ENCODE measurements at regions not wholly inside any gene's neighbourhood (a gene's known extent, or its start where the extent isn't known, plus 50 kb on each side); places are given as distances from the start of the nearest gene placed in this dataset.

DNA sequence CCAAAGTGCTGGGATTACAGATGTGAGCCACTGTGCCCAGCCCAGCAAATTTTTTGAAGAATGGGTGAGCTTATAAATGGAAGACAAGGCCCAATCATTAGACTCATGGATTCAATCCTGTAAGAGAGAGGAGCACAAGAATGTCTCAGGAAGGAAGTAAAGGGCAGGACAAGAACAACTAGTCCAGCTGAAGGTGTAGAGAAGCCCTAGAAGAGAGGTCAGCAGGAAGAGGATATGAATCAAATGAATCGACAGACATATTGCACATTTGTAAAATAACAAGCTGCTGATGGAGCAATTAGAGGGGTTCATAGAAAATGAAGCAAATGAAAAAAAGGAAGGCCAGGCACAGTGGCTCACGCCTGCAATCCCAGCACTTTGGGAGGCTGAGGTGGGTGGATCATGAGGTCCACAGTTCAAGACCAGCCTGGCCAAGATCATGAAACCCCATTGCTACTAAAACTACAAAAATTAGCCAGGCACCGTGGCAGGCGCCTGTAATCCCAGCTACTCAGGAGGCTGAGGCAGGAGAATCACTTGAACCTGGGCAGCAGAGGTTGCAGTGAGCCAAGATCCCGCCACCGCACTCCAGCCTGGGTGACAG lies 74.9 kb downstream of the MIS18A start:
- intact Hi-C loops (cut with DNase I): no loop called here
- no peaks in the 10 kb centered on the region for H3K36me3 ChIP-seq (ENCODE audit: control insufficient read depth in 2 of 3, insufficient read depth in 3 of 3, low read length in 3 of 3)
- no peak for DNase-seq
- no peaks in the 10 kb centered on the region for H3K9me3 ChIP-seq (ENCODE audit: control insufficient read depth in 2 of 3, insufficient read depth in 1 of 3, low read length in 3 of 3)
- H3K4me3 ChIP-seq (ENCODE audit: low read length in 3 of 3): no peak overlapping the region
- no peak for FAIRE-seq
- no peaks in the 10 kb centered on the region for H3K27me3 ChIP-seq (ENCODE audit: control insufficient read depth, insufficient read depth, low read length)
- no peaks in the 10 kb centered on the region for H3K4me1 ChIP-seq (ENCODE audit: control insufficient read depth in 2 of 3, insufficient read depth in 2 of 3, low read depth in 1 of 3, low read length in 3 of 3)
- H3K9ac ChIP-seq (ENCODE audit: low read length in 3 of 3): no peak overlapping the region
- no peak overlapping the region for H3K27ac ChIP-seq (ENCODE audit: low read depth in 2 of 2, low read length in 2 of 2)
- TF ChIP-seq, protein P1, sequence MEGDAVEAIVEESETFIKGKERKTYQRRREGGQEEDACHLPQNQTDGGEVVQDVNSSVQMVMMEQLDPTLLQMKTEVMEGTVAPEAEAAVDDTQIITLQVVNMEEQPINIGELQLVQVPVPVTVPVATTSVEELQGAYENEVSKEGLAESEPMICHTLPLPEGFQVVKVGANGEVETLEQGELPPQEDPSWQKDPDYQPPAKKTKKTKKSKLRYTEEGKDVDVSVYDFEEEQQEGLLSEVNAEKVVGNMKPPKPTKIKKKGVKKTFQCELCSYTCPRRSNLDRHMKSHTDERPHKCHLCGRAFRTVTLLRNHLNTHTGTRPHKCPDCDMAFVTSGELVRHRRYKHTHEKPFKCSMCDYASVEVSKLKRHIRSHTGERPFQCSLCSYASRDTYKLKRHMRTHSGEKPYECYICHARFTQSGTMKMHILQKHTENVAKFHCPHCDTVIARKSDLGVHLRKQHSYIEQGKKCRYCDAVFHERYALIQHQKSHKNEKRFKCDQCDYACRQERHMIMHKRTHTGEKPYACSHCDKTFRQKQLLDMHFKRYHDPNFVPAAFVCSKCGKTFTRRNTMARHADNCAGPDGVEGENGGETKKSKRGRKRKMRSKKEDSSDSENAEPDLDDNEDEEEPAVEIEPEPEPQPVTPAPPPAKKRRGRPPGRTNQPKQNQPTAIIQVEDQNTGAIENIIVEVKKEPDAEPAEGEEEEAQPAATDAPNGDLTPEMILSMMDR (IDR thresholded peaks at IDR 0.05; ENCODE audit: borderline replicate concordance, extremely low read depth, insufficient read depth): no peak

DNA sequence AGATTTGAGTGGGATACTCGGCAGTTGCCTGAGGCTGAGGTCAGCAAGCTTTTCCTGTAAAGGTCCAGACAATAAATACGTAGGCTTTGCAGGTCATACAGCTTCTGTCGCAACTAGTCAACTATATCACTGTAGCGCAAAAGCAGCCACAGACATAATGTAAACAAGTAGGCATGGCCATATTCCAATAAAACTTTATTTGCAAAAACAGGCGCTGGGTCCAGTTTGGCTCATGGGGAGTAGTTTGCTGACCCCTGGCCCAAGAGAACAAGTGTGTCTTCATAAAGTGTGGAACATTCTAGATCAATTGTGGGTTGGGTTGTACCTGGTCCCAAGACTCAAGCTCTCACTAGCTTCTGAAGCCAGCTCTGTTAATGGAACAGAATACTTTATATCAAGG lies 78.8 kb downstream of the MIS18A start:
- no peaks in the 10 kb centered on the region for H3K36me3 ChIP-seq (ENCODE audit: control insufficient read depth in 2 of 3, insufficient read depth in 3 of 3, low read length in 3 of 3)
- DNase-seq: no peak
- H3K9ac ChIP-seq (ENCODE audit: low read length in 3 of 3): no peak overlapping the region
- intact Hi-C loops (cut with DNase I): no loop called here
- H3K27me3 ChIP-seq (ENCODE audit: control insufficient read depth, insufficient read depth, low read length): no peaks in the 10 kb centered on the region
- H3K9me3 ChIP-seq (ENCODE audit: control insufficient read depth in 2 of 3, insufficient read depth in 1 of 3, low read length in 3 of 3): no peaks in the 10 kb centered on the region
- no peak overlapping the region for H3K4me3 ChIP-seq (ENCODE audit: low read length in 3 of 3)
- H3K4me1 ChIP-seq (ENCODE audit: control insufficient read depth in 2 of 3, insufficient read depth in 2 of 3, low read depth in 1 of 3, low read length in 3 of 3): no peaks in the 10 kb centered on the region
- TF ChIP-seq, protein P1 (IDR thresholded peaks at IDR 0.05; ENCODE audit: borderline replicate concordance, extremely low read depth, insufficient read depth): no peak
- H3K27ac ChIP-seq (ENCODE audit: low read depth in 2 of 2, low read length in 2 of 2): no peak overlapping the region
- no peak for FAIRE-seq

DNA sequence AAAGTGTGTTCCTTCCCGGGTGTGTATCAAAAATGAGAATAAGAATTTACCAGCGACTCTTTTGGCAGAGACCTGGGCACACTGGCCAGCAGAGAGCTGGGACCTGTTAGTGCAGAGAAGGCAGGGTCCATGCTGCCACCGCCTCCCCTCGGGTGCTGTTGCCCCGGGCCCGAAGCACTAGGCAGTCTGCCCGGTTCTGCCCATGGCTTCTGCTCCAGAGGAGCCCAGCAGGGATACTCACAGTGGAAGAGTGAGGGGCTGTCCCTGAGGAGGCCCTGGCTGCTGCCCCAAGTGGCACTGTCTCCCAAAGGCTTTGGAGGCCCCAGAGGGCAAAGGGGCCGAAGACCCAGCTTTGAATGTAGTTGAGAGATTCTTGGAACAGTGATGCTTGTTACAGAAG lies 80.5 kb downstream of the MIS18A start:
- no peaks in the 10 kb centered on the region for H3K36me3 ChIP-seq (ENCODE audit: control insufficient read depth in 2 of 3, insufficient read depth in 3 of 3, low read length in 3 of 3)
- intact Hi-C loops (cut with DNase I): no loop called here
- H3K9ac ChIP-seq (ENCODE audit: low read length in 3 of 3): no peak overlapping the region
- H3K27ac ChIP-seq (ENCODE audit: low read depth in 2 of 2, low read length in 2 of 2): no peak overlapping the region
- no peaks in the 10 kb centered on the region for H3K27me3 ChIP-seq (ENCODE audit: control insufficient read depth, insufficient read depth, low read length)
- DNase-seq: no peak
- H3K9me3 ChIP-seq (ENCODE audit: control insufficient read depth in 2 of 3, insufficient read depth in 1 of 3, low read length in 3 of 3): no peaks in the 10 kb centered on the region
- TF ChIP-seq, protein P1 (IDR thresholded peaks at IDR 0.05; ENCODE audit: borderline replicate concordance, extremely low read depth, insufficient read depth): no peak
- H3K4me3 ChIP-seq (ENCODE audit: low read length in 3 of 3): no peak overlapping the region
- H3K4me1 ChIP-seq (ENCODE audit: control insufficient read depth in 2 of 3, insufficient read depth in 2 of 3, low read depth in 1 of 3, low read length in 3 of 3): no peaks in the 10 kb centered on the region
- FAIRE-seq: no peak

DNA sequence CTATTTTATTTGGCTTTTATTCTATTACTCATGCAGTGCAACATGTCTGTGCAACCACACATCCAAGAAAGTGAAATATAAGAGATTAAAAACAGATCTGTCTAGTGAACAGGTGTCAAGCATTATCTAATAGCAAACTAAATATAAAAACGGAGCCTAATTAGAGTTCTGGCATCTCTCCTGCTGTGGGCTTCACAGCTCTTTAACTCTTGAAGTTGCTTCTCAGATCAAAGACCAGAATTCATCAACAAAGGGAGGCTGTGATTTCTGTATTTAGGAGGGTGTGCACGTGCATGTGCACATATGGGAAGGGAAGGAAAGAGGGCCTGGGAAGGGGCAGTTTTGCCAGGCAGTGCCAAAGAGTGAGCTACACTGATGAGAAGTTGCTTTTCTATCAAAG lies 81.0 kb downstream of the MIS18A start:
- H3K9ac ChIP-seq (ENCODE audit: low read length in 3 of 3): no peak overlapping the region
- no peaks in the 10 kb centered on the region for H3K9me3 ChIP-seq (ENCODE audit: control insufficient read depth in 2 of 3, insufficient read depth in 1 of 3, low read length in 3 of 3)
- DNase-seq (no peak), FAIRE-seq (no peak)
- H3K4me1 ChIP-seq (ENCODE audit: control insufficient read depth in 2 of 3, insufficient read depth in 2 of 3, low read depth in 1 of 3, low read length in 3 of 3): no peaks in the 10 kb centered on the region
- no peaks in the 10 kb centered on the region for H3K27me3 ChIP-seq (ENCODE audit: control insufficient read depth, insufficient read depth, low read length)
- TF ChIP-seq, protein P1 (IDR thresholded peaks at IDR 0.05; ENCODE audit: borderline replicate concordance, extremely low read depth, insufficient read depth): no peak
- no peak overlapping the region for H3K27ac ChIP-seq (ENCODE audit: low read depth in 2 of 2, low read length in 2 of 2)
- H3K4me3 ChIP-seq (ENCODE audit: low read length in 3 of 3): no peak overlapping the region
- intact Hi-C loops (cut with DNase I): no loop called here
- H3K36me3 ChIP-seq (ENCODE audit: control insufficient read depth in 2 of 3, insufficient read depth in 3 of 3, low read length in 3 of 3): no peaks in the 10 kb centered on the region

Data from kidney (tissue), 13 donors.